Vagina (tissue), 2 donors: ENCODE measurements at regions not wholly inside any gene's neighbourhood (a gene's known extent, or its start where the extent isn't known, plus 50 kb on each side); places are given as distances from the start of the nearest gene placed in this dataset.

Experiments
- CTCF ChIP-seq, 3 experiments: fragments of 450-650 bp in 2 of 3; fragments of 200-600 bp in 1 of 3; sonication (generic) in 1 of 3; IDR thresholded peaks; one replicate each; pipeline ENCODE4 v1.5.1; 2017 to 2019; ENCODE audit warnings: antibody characterized with exemption in 3 of 3, mild to moderate bottlenecking in 2 of 3, moderate library complexity in 2 of 3
- POLR2A ChIP-seq, 2 donors: fragments of 450-650 bp; IDR thresholded peaks; one replicate each; pipeline ENCODE4 v1.6.1; 2017; ENCODE audit warnings: antibody characterized with exemption in 2 of 2, mild to moderate bottlenecking in 2 of 2, moderate library complexity in 2 of 2
- POLR2AphosphoS5 ChIP-seq, 2 donors: sonication (generic); formaldehyde crosslinking; IDR thresholded peaks; one replicate each; pipeline ENCODE4 v1.9.0; 2017; ENCODE audit warnings: antibody characterized with exemption in 2 of 2, mild to moderate bottlenecking in 2 of 2, low read depth in 1 of 2; ENCODE audit not compliant: insufficient read depth in 1 of 2

GRCh38 chr13:22825186-22825585 is 355.6 kb upstream of the SGCG start:
- TF ChIP-seq CTCF (IDR thresholded peaks at IDR 0.05) (no peak), POLR2A (IDR thresholded peaks at IDR 0.05) (no peak), POLR2AphosphoS5 (IDR thresholded peaks at IDR 0.05; ENCODE audit: insufficient read depth in 1 of 2, low read depth in 1 of 2) (no peak)
